ENCODE measurements at regions not wholly inside any gene's neighbourhood (a gene's known extent, or its start where the extent isn't known, plus 50 kb on each side); places are given as distances from the start of the nearest gene placed in this dataset.

DNA sequence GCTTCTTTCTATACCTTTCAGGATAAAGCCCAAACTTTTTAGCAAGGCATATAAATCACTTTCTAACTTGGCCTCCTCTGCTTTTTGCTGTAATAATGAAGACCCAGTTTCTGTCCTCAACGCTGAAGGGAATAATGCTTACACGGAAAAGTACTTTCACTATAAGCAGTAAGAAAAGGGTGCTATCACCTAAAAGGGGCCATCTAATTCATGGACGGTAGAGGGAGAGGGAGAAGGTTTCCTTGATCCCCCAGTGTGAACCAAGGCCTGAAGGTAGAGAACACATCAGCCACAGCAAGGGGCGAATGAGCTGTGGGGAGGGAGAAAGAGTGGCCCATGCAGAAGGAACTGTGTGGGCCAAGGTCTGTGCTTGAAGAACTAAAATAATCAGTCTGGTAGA, 417.7 kb upstream of the CLINT1 start:
- H3K4me3 ChIP-seq = no peak overlapping the region
- DNase-seq (ENCODE audit: low spot score) = no peak
- TF ChIP-seq, protein P1, sequence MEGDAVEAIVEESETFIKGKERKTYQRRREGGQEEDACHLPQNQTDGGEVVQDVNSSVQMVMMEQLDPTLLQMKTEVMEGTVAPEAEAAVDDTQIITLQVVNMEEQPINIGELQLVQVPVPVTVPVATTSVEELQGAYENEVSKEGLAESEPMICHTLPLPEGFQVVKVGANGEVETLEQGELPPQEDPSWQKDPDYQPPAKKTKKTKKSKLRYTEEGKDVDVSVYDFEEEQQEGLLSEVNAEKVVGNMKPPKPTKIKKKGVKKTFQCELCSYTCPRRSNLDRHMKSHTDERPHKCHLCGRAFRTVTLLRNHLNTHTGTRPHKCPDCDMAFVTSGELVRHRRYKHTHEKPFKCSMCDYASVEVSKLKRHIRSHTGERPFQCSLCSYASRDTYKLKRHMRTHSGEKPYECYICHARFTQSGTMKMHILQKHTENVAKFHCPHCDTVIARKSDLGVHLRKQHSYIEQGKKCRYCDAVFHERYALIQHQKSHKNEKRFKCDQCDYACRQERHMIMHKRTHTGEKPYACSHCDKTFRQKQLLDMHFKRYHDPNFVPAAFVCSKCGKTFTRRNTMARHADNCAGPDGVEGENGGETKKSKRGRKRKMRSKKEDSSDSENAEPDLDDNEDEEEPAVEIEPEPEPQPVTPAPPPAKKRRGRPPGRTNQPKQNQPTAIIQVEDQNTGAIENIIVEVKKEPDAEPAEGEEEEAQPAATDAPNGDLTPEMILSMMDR (IDR thresholded peaks at IDR 0.05) = no peak

DNA sequence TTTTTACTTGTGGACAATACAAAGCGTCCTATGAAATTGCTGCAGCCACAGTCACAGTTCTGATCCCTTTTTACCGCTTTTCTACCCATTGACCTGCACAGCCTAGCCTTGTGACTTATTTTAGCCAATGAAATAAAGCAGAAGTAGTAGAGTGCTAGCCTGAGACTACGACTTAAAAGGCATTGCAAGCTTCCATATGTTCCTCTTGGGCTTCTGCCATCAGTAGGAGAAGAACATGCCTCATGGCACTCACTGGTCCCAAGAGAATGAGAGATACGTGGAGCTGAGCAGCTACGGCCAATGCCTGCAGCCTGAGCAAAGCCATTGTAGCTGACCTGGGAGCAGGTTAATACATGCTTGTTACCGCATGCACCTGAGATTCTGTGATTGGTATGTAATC, 416.6 kb upstream of the CLINT1 start:
- ATAC-seq (ENCODE audit: insufficient number of reproducible peaks, low FRiP score, low read depth) = no peak
- H3K36me3 ChIP-seq = no peaks in the 10 kb centered on the region
- no peak overlapping the region for H3K4me3 ChIP-seq
- H3K27ac ChIP-seq = no peak overlapping the region
- H3K4me1 ChIP-seq (ENCODE audit: control insufficient read depth in 1 of 2, low read depth in 2 of 2) = no peaks in the 10 kb centered on the region
- TF ChIP-seq, protein P1 (IDR thresholded peaks at IDR 0.05) = no peak
- no peak for DNase-seq (ENCODE audit: low spot score)
- H3K9me3 ChIP-seq = no peaks in the 10 kb centered on the region
- no peaks in the 10 kb centered on the region for H3K27me3 ChIP-seq (replicated peaks; ENCODE audit: insufficient read depth)

More for the DNA sequence above, 417.7 kb upstream of the CLINT1 start:
- ATAC-seq (ENCODE audit: insufficient number of reproducible peaks, low FRiP score, low read depth) = no peak
- Histone ChIP-seq H3K9me3 (no peaks in the 10 kb centered on the region), H3K27me3 (replicated peaks; ENCODE audit: insufficient read depth) (no peaks in the 10 kb centered on the region), H3K4me1 (ENCODE audit: control insufficient read depth in 1 of 2, low read depth in 2 of 2) (no peaks in the 10 kb centered on the region), H3K27ac (no peak overlapping the region), H3K36me3 (no peaks in the 10 kb centered on the region)

DNA sequence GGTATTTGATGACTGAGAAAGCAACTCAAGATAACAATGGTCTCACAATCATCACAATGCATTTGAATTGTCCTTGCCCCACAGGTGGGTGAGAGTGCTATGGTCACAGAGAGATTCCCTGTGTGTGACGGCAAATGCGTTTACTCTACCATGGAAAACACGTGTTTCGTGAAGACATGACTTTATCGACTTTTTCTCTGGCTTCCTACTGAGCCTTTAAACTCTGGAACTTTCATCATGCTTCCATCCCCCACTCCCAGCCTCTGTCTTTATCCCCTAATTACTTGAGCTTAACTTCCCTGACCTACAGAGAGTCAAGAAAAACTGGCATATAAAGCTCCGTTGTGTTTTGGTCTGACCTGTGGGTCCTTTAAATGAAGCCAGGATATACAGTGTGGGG, 414.1 kb upstream of the CLINT1 start:
- ATAC-seq (ENCODE audit: insufficient number of reproducible peaks, low FRiP score, low read depth) (no peak), DNase-seq (ENCODE audit: low spot score) (no peak)
- no peak overlapping the region for H3K27ac ChIP-seq
- TF ChIP-seq, protein P1 (IDR thresholded peaks at IDR 0.05) = no peak
- H3K9me3 ChIP-seq = peaks cover under 1% of the 10 kb centered on the region
- H3K4me1 ChIP-seq (ENCODE audit: control insufficient read depth in 1 of 2, low read depth in 2 of 2) = no peaks in the 10 kb centered on the region
- H3K27me3 ChIP-seq (replicated peaks; ENCODE audit: insufficient read depth) = no peaks in the 10 kb centered on the region
- H3K4me3 ChIP-seq = no peak overlapping the region
- H3K36me3 ChIP-seq = no peaks in the 10 kb centered on the region

DNA sequence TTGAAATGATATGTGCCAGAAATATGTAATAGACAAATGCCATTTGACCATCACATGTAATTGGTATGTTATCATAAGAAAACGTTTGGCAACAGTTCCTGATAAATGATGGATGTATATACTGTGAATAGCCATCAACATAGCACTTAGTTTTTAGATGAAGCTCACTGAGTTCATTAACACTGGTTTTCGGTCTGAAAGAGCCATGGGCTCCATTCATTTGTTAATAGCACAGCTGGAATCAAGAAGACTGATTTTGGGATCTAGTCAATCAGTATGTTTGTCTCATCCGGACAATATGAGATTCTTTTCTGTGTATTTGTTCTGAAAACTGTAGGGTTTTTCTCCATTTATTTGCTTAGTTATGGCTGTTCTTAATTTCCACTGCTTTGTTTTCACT, 413.5 kb upstream of the CLINT1 start:
- H3K27ac ChIP-seq = no peak overlapping the region
- H3K9me3 ChIP-seq = peaks cover 5% of the 10 kb centered on the region
- TF ChIP-seq, protein P1 (IDR thresholded peaks at IDR 0.05) = no peak
- H3K4me3 ChIP-seq = no peak overlapping the region
- ATAC-seq (ENCODE audit: insufficient number of reproducible peaks, low FRiP score, low read depth) (no peak), DNase-seq (ENCODE audit: low spot score) (no peak)
- H3K36me3 ChIP-seq = no peaks in the 10 kb centered on the region
- H3K4me1 ChIP-seq (ENCODE audit: control insufficient read depth in 1 of 2, low read depth in 2 of 2) = no peaks in the 10 kb centered on the region
- H3K27me3 ChIP-seq (replicated peaks; ENCODE audit: insufficient read depth) = no peaks in the 10 kb centered on the region

DNA sequence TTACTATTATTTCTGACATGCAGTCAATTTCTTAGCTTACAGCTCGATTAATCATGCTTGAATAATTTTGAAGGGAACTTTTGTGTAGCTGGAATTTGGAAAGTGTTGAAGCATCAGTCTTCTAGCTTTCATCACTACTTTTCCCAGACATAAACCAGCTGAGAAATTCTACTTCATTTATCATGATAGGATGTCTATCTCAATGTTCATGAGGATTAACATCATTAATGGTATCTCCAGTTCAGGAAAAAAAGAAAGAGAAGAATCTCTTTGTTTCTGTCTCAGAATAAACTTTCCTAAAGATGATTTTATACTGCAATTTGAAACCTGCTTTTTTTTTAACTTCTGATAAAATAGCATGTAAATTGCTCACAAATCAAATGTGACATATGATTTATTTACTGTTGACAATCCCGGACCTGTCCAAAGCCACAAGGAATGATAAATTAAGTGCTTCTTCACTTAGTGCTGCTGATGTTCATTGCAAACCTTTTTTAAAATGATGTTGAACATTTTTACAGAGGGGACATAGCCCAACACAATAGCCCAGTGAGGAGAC, 412.1 kb upstream of the CLINT1 start:
- no peak overlapping the region for H3K27ac ChIP-seq
- no peaks in the 10 kb centered on the region for H3K27me3 ChIP-seq (replicated peaks; ENCODE audit: insufficient read depth)
- TF ChIP-seq, protein P1 (IDR thresholded peaks at IDR 0.05) = no peak
- no peak for DNase-seq (ENCODE audit: low spot score)
- no peak for ATAC-seq (ENCODE audit: insufficient number of reproducible peaks, low FRiP score, low read depth)
- peaks cover 5% of the 10 kb centered on the region for H3K9me3 ChIP-seq
- no peak overlapping the region for H3K4me3 ChIP-seq
- no peaks in the 10 kb centered on the region for H3K4me1 ChIP-seq (ENCODE audit: control insufficient read depth in 1 of 2, low read depth in 2 of 2)
- no peaks in the 10 kb centered on the region for H3K36me3 ChIP-seq
